Neuronal stem cell (in vitro differentiated cells): ENCODE measurements at regions not wholly inside any gene's neighbourhood (a gene's known extent, or its start where the extent isn't known, plus 50 kb on each side); places are given as distances from the start of the nearest gene placed in this dataset.

Experiments used
- DNase-seq: peaks from one replicate; pipeline ENCODE4 v3.0.0-alpha.2; 2013; ENCODE audit warnings: low spot score
- H2AFZ ChIP-seq: one replicate; pipeline ENCODE4 v1.6.1; 2013; ENCODE audit warnings: mild to moderate bottlenecking, low read length, inconsistent platforms
- H2AK5ac ChIP-seq: 2 replicates; pipeline ENCODE4 v1.6.1; 2013; ENCODE audit warnings: low read depth, mild to moderate bottlenecking, inconsistent platforms, low read length, moderate library complexity, mixed read lengths
- H2BK120ac ChIP-seq: 2 replicates; pipeline ENCODE4 v1.6.1; 2013; ENCODE audit warnings: low read depth, mild to moderate bottlenecking, inconsistent platforms, low read length, moderate library complexity, mixed read lengths
- H2BK12ac ChIP-seq: one replicate; pipeline ENCODE4 v1.6.1; 2013; ENCODE audit warnings: low read length, inconsistent platforms
- H2BK15ac ChIP-seq: 2 replicates; pipeline ENCODE4 v1.6.1; 2013; ENCODE audit warnings: mild to moderate bottlenecking, low read length, inconsistent platforms, mixed read lengths
- H2BK5ac ChIP-seq: one replicate; pipeline ENCODE4 v1.6.1; 2013; ENCODE audit warnings: inconsistent platforms, mild to moderate bottlenecking, low read length, moderate library complexity
- H3K14ac ChIP-seq: one replicate; pipeline ENCODE4 v1.6.1; 2013; ENCODE audit warnings: low read length, inconsistent platforms
- H3K18ac ChIP-seq: 2 replicates; pipeline ENCODE4 v1.6.1; 2013; ENCODE audit warnings: low read length, inconsistent platforms
- H3K23ac ChIP-seq: 2 replicates; pipeline ENCODE4 v1.6.1; 2013; ENCODE audit warnings: low read depth, mild to moderate bottlenecking, mixed read lengths, low read length, inconsistent platforms; ENCODE audit not compliant: poor library complexity
- H3K27ac ChIP-seq: replicated peaks from 3 replicates; pipeline ENCODE4 v1.5.1; 2013; ENCODE audit warnings: low read length, inconsistent platforms
- H3K27me3 ChIP-seq, 3 experiments: 2 replicates each; pipeline ENCODE4 v1.6.1; 2013; ENCODE audit warnings: low read length in 3 of 3, mild to moderate bottlenecking in 2 of 3, inconsistent platforms in 1 of 3, low read depth in 1 of 3, mixed read lengths in 1 of 3, moderate library complexity in 1 of 3; ENCODE audit not compliant: control insufficient read depth in 3 of 3, insufficient read depth in 3 of 3
- H3K36me3 ChIP-seq, 2 donors: replicated peaks in 1 of 2; 2 replicates each; pipeline ENCODE4 v1.6.1; 2013; ENCODE audit warnings: low read length in 2 of 2; ENCODE audit not compliant: control insufficient read depth in 2 of 2, insufficient read depth in 2 of 2
- H3K4ac ChIP-seq: 2 replicates; pipeline ENCODE4 v1.6.1; 2013; ENCODE audit warnings: inconsistent platforms, mild to moderate bottlenecking, low read length, moderate library complexity
- H3K4me1 ChIP-seq, 2 donors: 1 replicate in 1 of 2; 2 replicates in 1 of 2; pipeline ENCODE4 v1.6.1; 2013; ENCODE audit warnings: low read length in 2 of 2, low read depth in 1 of 2; ENCODE audit not compliant: control insufficient read depth in 2 of 2, insufficient read depth in 1 of 2
- H3K4me2 ChIP-seq: one replicate; pipeline ENCODE4 v1.6.1; 2013; ENCODE audit warnings: mild to moderate bottlenecking, low read length, inconsistent platforms; ENCODE audit not compliant: insufficient read depth, poor library complexity, severe bottlenecking
- H3K4me3 ChIP-seq, 2 donors: 2 replicates each; pipeline ENCODE4 v1.5.1; 2013; ENCODE audit warnings: low read length in 2 of 2, mild to moderate bottlenecking in 2 of 2, inconsistent platforms in 1 of 2, moderate library complexity in 1 of 2
- H3K79me1 ChIP-seq: one replicate; pipeline ENCODE4 v1.6.1; 2013; ENCODE audit warnings: low read depth, mild to moderate bottlenecking, inconsistent platforms, low read length, moderate library complexity
- H3K9ac ChIP-seq: one replicate; pipeline ENCODE4 v1.6.1; 2013; ENCODE audit warnings: mild to moderate bottlenecking, low read depth, low read length, inconsistent platforms; ENCODE audit not compliant: poor library complexity
- H3K9me3 ChIP-seq, 2 donors: replicated peaks in 1 of 2; 2 replicates each; pipeline versions ENCODE3 to v1.6.1; 2013; ENCODE audit warnings: low read length in 2 of 2, mild to moderate bottlenecking in 2 of 2, inconsistent platforms in 1 of 2, low read depth in 1 of 2, mixed read lengths in 1 of 2, moderate library complexity in 1 of 2; ENCODE audit not compliant: control insufficient read depth in 2 of 2, insufficient read depth in 1 of 2
- H4K8ac ChIP-seq: one replicate; pipeline ENCODE4 v1.6.1; 2013; ENCODE audit warnings: low read depth, mild to moderate bottlenecking, inconsistent platforms, low read length, moderate library complexity
- H4K91ac ChIP-seq: one replicate; pipeline ENCODE4 v1.6.1; 2013; ENCODE audit warnings: low read length, low read depth, mild to moderate bottlenecking, inconsistent platforms; ENCODE audit not compliant: poor library complexity
- WGBS, 2 donors: extraction: QIAGEN DNeasy Blood & Tissue Kit; methylation state at CpG; one replicate each; pipeline ENCODE4 v1.1.7; 2013; ENCODE audit warnings: missing lambda C conversion rate in 2 of 2, mixed read lengths in 1 of 2; ENCODE audit not compliant: insufficient read length in 2 of 2, insufficient replicate concordance in 1 of 2; ENCODE audit errors: extremely low coverage in 2 of 2; 5-methylcytosine and 5-hydroxymethylcytosine counted together

DNA sequence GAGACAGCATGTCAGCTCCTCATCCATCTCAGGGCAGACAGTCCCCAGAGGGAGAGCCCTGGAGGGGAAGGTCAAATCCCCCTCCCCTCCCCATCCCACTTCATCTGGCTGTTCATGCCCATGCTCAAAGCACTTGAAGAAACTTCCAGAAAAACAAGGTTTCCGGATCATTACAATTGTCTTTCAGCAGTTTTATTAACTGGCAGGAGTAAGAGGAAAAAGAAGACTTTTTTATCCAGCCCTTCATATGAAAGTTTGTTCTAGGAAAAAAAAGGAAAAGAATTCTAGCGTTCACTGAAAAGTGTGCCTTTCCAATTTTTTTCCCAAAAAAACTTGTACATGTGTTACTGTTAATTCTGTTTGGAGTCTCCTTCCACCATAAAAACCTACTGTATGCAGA, 145.7 kb upstream of the TIAM1 start:
- Histone ChIP-seq H3K4me1 (peaks cover 0 to 2% of the 10 kb centered on the region in 2 donors), H2BK12ac (no peak overlapping the region), H2BK15ac (no peak overlapping the region), H3K79me1 (peaks cover 8% of the 10 kb centered on the region), H3K4ac (no peak overlapping the region), H3K18ac (no peak overlapping the region), H4K8ac (no peak overlapping the region), H3K9ac (no peak overlapping the region), H3K4me3 (no peak overlapping the region), H3K27ac (no peak overlapping the region), H3K27me3 (no peaks in the 10 kb centered on the region), H2AK5ac (no peak overlapping the region), H2AFZ (no peak overlapping the region), H3K9me3 (peaks cover 12 to 32% of the 10 kb centered on the region in 2 donors), H3K4me2 (no peak overlapping the region), H3K23ac (no peak overlapping the region), H2BK5ac (no peak overlapping the region), H2BK120ac (no peak overlapping the region), H3K14ac (no peak overlapping the region), H3K36me3 (peaks cover 4 to 25% of the 10 kb centered on the region in 2 donors), H4K91ac (no peak overlapping the region)
- DNase-seq: no peak
- no CpG with 5 or more reads among the region's 2 CpGs for WGBS, 2 donors

DNA sequence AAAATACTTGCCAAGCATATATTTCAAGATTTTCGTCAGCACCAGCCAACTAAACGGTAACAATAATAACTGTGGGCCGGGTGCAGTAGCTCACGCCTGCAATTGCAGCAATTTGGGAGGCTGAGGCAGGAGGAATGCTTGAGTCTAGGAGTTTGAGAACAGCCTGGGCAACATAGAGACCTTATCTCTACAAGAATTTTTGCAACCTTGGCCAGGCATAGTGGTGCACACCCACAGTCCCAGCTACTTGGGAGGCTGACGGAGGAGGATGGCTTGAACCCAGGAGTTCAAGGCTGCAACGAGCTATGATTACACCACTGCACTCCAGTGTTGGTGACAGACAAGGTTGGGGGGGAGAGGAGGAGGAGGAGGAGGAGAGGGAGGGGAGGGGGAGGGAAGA, 145.0 kb upstream of the TIAM1 start:
- H3K27me3 ChIP-seq: no peaks in the 10 kb centered on the region
- no peak overlapping the region for H2AK5ac ChIP-seq
- no CpG with 5 or more reads among the region's 6 CpGs for whole genome bisulfite sequencing, 2 donors
- no peak for DNase-seq
- H2BK120ac ChIP-seq: no peak overlapping the region
- no peak overlapping the region for H3K4me3 ChIP-seq
- H3K4me2 ChIP-seq: no peak overlapping the region
- H3K23ac ChIP-seq: no peak overlapping the region
- H3K18ac ChIP-seq: no peak overlapping the region
- no peak overlapping the region for H4K8ac ChIP-seq
- H2BK5ac ChIP-seq: no peak overlapping the region
- H3K4me1 ChIP-seq: peaks cover 0 to 2% of the 10 kb centered on the region in 2 donors
- H3K79me1 ChIP-seq: peaks cover 10% of the 10 kb centered on the region
- no peak overlapping the region for H3K27ac ChIP-seq
- H2BK12ac ChIP-seq: no peak overlapping the region
- peaks cover 16 to 39% of the 10 kb centered on the region in 2 donors for H3K9me3 ChIP-seq
- H3K14ac ChIP-seq: no peak overlapping the region
- H3K4ac ChIP-seq: no peak overlapping the region
- H2AFZ ChIP-seq: no peak overlapping the region
- H4K91ac ChIP-seq: no peak overlapping the region
- H3K9ac ChIP-seq: no peak overlapping the region
- H3K36me3 ChIP-seq: peaks cover 4 to 24% of the 10 kb centered on the region in 2 donors
- H2BK15ac ChIP-seq: no peak overlapping the region

DNA sequence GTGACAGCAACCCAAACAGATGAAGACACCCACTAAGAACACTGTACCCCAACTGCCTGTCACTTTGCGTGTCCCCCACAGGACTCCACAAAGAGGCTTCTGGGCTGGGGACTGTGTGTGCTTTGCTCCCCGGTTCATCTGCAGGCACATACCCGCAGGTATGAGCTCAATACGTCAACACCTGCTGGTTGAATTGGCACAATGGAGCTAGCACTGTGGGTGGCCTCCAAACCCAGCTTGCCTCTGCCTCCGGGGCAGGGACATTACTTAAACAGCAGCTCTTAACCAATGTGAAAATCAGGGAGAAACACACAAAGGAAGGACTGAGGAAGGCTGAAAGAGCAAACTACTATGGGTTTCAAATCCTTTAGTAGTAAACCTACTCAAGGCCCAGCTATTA, 140.2 kb upstream of the TIAM1 start:
- H3K4me2 ChIP-seq: no peak overlapping the region
- no CpG with 5 or more reads among the region's 5 CpGs for WGBS, 2 donors
- no peak overlapping the region for H2BK15ac ChIP-seq
- H3K9me3 ChIP-seq: peaks cover 34 to 70% of the 10 kb centered on the region in 2 donors
- peaks cover 4 to 23% of the 10 kb centered on the region in 2 donors for H3K36me3 ChIP-seq
- DNase-seq: no peak
- H2AFZ ChIP-seq: no peak overlapping the region
- no peak overlapping the region for H2BK120ac ChIP-seq
- no peak overlapping the region for H2BK12ac ChIP-seq
- peaks cover 0 to 8% of the 10 kb centered on the region in 2 donors for H3K4me1 ChIP-seq
- no peak overlapping the region for H3K27ac ChIP-seq
- no peak overlapping the region for H3K23ac ChIP-seq
- H2BK5ac ChIP-seq: no peak overlapping the region
- H3K4me3 ChIP-seq: no peak overlapping the region
- H3K9ac ChIP-seq: no peak overlapping the region
- H4K91ac ChIP-seq: no peak overlapping the region
- H3K18ac ChIP-seq: no peak overlapping the region
- no peak overlapping the region for H3K14ac ChIP-seq
- H4K8ac ChIP-seq: no peak overlapping the region
- no peaks in the 10 kb centered on the region for H3K27me3 ChIP-seq
- H3K4ac ChIP-seq: no peak overlapping the region
- H2AK5ac ChIP-seq: no peak overlapping the region
- peaks cover 20% of the 10 kb centered on the region for H3K79me1 ChIP-seq

DNA sequence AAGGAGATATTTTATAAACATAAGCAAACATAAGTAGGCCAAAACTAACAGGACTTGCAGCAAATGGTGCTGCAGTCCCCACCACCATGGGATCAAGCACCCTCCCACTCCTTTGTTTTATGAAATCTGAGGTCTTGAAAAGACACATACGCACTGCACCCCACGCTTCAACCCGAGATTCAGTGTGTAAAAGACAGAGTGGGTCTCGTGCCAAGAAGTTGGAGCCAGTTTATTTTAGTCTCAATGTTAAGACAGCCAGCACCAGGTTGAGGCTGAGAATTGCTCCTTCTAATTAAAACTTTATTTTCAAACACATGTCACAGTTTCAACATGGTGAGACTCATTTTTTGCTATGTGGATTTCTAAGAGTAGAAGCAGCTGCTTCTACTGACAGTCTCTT, 139.1 kb upstream of the TIAM1 start:
- Histone ChIP-seq H2AFZ (no peak overlapping the region), H3K27ac (no peak overlapping the region), H2BK12ac (no peak overlapping the region), H3K9me3 (peaks cover 34 to 70% of the 10 kb centered on the region in 2 donors), H3K4ac (no peak overlapping the region), H2BK120ac (no peak overlapping the region), H3K79me1 (peaks cover 18% of the 10 kb centered on the region), H4K8ac (no peak overlapping the region), H3K4me3 (no peak overlapping the region), H3K4me2 (no peak overlapping the region), H3K27me3 (no peaks in the 10 kb centered on the region), H3K9ac (no peak overlapping the region), H3K14ac (no peak overlapping the region), H3K18ac (no peak overlapping the region), H4K91ac (no peak overlapping the region), H3K4me1 (peaks cover 0 to 10% of the 10 kb centered on the region in 2 donors), H3K36me3 (peaks cover 4 to 21% of the 10 kb centered on the region in 2 donors), H3K23ac (no peak overlapping the region), H2BK15ac (no peak overlapping the region), H2BK5ac (no peak overlapping the region), H2AK5ac (no peak overlapping the region)
- WGBS, 2 donors: no CpG with 5 or more reads among the region's 4 CpGs
- no peak for DNase-seq
